SK-N-SH treated with all-trans-retinoic acid at 6 μM for 48 hours (cell line): ENCODE measurements at regions not wholly inside any gene's neighbourhood (a gene's known extent, or its start where the extent isn't known, plus 50 kb on each side); places are given as distances from the start of the nearest gene placed in this dataset.

Experiments used
- ARNTL ChIP-seq: fragments of 450-650 bp; formaldehyde crosslinking; IDR thresholded peaks from 2 replicates; pipeline ENCODE4 v1.5.0; 2020; ENCODE audit warnings: low read depth, mild to moderate bottlenecking, moderate library complexity, borderline replicate concordance
- ZC3H10 ChIP-seq: fragments of 250-450 bp; sonication (Bioruptor Pico); IDR thresholded peaks from 2 replicates; pipeline ENCODE4 v1.5.1; 2021; ENCODE audit warnings: mild to moderate bottlenecking, moderate library complexity

DNA sequence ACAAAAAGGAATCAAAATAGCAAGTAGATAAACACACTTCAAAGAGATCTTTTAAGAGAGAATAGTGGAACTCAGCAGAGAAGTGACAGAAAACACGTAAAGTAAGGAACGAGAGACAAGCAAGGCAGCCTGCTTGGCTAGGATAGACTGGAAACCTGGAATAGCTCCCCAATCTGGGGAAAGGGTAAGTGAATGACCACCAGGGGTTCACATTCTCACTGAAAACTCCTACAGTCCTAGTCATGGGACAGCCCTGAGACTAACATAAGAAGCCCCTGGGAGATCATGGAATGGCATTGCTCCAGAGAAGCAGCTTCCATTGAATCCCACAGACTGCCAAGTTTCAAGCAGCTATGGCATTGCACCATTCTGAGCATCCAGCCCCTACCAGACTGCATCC, 363.6 kb upstream of the ARPP21 start:
- TF ChIP-seq ARNTL (CRISPR knock-in tag) (no peak), ZC3H10 (CRISPR knock-in tag) (no peak)
